ENCODE measurements at regions not wholly inside any gene's neighbourhood (a gene's known extent, or its start where the extent isn't known, plus 50 kb on each side); places are given as distances from the start of the nearest gene placed in this dataset.

DNA sequence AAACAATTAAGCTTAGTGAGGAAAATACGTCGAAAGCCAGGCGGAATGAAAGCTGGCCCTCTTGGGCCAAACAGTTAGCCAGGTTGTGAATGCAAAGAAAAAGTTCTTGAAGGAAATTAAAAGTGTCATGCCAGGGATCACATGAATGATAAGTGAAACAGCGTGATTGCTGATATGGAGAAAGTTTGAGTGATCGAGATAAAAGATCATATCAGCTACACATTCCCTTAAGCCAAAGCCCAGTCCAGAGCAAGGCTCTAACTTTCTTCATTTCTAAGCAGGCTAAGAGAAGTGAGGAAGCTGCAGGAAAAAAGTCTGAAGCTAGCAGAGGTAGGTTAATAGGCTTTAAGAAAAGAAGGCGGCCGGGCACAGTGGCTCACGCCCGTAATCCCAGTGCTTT is 254.0 kb downstream of the EFNB2 start:
- TF ChIP-seq YY1 (IDR thresholded peaks at IDR 0.05; ENCODE audit: insufficient read depth, insufficient read length) (no peak), ZNF274 (IDR thresholded peaks at IDR 0.05; ENCODE audit: low read depth, low read length) (no peak), SUZ12 (IDR thresholded peaks at IDR 0.05; ENCODE audit: extremely low read depth, insufficient read depth, insufficient read length) (no peak)
